Retinal pigment epithelial cell (primary cell): ENCODE measurements at regions not wholly inside any gene's neighbourhood (a gene's known extent, or its start where the extent isn't known, plus 50 kb on each side); places are given as distances from the start of the nearest gene placed in this dataset.
"Not testable (repeated sequence)": the region's sequence is repeated elsewhere in the genome, so short reads cannot be mapped to it uniquely, and the experiment has no call there.

Experiments used
- DNase-seq: peaks from one replicate; pipeline ENCODE4 v3.0.0-alpha.2; 2010; ENCODE audit warnings: low read depth
- H3K4me3 ChIP-seq: 2 replicates; pipeline ENCODE4 v1.5.1; 2011; ENCODE audit warnings: mild to moderate bottlenecking, low read length, control low read depth, moderate library complexity
- TF ChIP-seq, protein P1 (sequence below): conservative IDR thresholded peaks from 2 replicates; pipeline ENCODE4 v1.5.1; 2011; ENCODE audit warnings: low read depth, low read length, control low read depth, inconsistent platforms

DNA sequence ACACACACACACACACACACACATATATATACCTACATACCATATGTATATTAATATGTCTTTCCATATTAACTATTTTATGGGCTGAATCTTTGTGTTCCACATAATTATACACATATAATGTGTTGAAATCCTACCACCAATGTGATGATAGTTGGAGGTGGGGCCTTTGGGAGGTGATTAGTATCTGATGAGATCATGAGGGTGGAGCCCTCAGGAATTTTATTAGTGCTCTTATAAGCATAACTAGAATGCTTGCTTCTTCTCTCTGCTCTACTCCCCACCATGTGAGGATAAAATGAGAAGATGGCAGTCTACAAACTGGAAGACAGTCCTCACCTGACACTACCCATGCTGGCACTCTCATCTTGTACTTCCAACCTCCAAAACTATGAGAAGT lies 1193.5 kb upstream of the FLRT2 start:
- DNase-seq = no peak
- H3K4me3 ChIP-seq = no peak overlapping the region
- TF ChIP-seq, protein P1, sequence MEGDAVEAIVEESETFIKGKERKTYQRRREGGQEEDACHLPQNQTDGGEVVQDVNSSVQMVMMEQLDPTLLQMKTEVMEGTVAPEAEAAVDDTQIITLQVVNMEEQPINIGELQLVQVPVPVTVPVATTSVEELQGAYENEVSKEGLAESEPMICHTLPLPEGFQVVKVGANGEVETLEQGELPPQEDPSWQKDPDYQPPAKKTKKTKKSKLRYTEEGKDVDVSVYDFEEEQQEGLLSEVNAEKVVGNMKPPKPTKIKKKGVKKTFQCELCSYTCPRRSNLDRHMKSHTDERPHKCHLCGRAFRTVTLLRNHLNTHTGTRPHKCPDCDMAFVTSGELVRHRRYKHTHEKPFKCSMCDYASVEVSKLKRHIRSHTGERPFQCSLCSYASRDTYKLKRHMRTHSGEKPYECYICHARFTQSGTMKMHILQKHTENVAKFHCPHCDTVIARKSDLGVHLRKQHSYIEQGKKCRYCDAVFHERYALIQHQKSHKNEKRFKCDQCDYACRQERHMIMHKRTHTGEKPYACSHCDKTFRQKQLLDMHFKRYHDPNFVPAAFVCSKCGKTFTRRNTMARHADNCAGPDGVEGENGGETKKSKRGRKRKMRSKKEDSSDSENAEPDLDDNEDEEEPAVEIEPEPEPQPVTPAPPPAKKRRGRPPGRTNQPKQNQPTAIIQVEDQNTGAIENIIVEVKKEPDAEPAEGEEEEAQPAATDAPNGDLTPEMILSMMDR = no peak

DNA sequence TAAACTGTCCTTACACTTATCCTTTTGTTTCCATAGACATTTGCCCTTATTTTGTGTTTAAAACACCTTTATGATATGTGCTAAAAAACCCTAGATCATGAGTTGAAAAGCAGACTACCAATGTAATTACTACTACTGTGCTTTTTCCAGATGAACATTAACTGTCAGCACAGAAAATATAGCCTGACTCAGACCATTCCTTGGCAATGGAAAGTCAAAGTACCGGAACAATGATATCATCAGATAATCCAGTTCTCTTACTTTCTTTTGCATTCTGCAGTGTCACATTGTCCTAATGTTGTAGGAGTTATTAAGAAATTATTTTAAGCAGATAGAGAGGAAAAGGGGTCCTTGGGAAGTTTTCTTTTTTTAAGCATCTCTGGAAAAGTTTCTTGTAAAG lies 1189.0 kb upstream of the FLRT2 start:
- peak; percentile 44 for DNase-seq

DNA sequence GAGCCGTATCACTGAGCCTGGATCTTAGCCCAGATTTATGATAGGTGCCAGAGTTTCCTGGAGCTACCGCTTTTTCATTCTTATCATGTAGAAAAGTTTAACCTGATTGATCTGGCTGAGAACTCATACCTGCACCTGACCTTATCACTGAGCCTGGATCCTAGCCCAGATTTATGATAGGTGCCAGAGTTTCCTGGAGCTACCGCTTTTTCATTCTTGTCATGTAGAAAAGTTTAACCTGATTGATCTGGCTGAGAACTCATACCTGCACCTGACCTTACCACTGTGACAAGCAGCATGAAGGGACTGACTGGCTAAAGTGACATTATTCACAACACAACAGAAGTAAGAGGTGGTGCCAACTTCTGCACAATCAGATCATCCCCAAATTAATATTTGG lies 1188.1 kb upstream of the FLRT2 start:
- DNase-seq, H3K4me3 ChIP-seq: not testable (repeated sequence)

More for the DNA sequence above, 1189.0 kb upstream of the FLRT2 start:
- H3K4me3 ChIP-seq = no peak overlapping the region
- TF ChIP-seq, protein P1 = no peak

DNA sequence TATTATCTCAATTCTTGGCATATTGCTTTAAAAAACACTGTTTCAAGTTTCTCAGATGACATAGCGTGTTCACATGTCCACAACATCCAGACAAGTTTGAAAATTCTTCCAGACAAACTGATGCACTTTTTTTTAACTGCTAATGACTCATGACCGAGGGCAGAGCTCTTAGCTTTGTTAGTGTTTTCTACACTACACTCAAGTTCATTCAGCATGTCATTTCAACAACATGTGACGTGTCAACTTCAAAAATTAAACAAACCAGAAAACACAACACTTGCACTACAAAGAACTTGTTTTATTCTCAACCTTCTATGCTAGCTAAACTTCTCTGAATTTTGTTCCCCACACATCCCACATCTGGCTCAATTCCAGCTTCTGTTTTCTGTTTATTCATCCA lies 1186.3 kb upstream of the FLRT2 start:
- H3K4me3 ChIP-seq = no peak overlapping the region
- TF ChIP-seq, protein P1 = no peak
- DNase-seq = peak; percentile 75

DNA sequence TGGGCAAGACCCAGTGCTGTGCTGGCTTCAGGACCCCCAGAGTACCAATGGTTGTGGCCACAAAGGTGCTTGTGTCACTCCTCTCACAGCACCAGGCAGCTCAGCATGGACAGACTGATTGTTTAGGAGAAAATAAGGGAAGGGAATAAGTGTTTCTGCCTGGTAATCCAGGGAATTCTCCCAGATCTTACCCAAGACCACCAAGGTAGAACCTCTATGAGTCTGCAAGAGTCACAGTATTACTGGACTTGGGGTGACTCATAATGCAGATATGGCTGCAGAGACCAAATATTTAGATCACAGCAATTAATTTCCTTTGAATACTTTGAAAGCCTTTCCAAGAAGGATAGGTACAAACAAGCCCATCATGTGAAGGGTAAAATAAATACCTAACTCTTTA lies 1178.3 kb upstream of the FLRT2 start:
- DNase-seq = no peak
- TF ChIP-seq, protein P1 = no peak
- no peak overlapping the region for H3K4me3 ChIP-seq

DNA sequence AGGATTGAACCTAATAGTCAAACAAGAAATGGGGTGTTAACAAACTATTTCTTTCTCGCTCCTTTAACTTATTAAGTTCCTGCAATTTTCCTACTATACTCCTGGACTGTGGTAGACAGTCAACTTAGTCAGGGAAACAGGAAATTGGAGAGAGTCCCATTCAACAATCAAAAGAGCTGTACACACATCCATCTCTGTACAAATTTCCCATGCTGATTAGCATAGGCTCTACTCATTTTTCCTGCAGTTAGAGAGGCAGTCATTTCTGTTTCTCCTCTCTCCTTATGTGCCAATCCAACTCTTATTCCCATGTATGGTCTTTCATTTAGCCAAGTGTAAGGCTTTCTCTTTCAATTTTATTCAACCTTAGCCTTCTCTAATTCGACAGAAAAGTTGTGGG lies 1168.5 kb upstream of the FLRT2 start:
- H3K4me3 ChIP-seq = no peak overlapping the region
- DNase-seq = no peak
- TF ChIP-seq, protein P1 = no peak

DNA sequence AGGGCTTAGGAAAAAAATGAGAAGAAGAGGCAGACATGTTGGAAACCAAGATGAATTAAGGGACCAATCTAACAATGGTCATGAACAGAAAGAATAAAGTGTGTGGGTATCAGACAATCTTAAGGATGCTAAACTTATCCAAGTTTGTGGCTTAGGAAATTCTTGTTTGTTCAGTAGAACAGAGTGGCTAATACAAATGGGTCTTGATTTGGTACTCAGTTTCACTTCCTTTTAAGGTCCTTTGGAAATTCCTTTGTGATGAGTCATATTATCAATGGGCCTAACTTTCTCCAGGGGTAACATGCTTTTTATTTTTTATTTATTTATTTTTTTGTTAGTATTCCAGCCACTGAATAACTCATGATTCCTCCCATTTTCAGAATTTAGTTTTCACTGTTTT lies 1154.7 kb upstream of the FLRT2 start:
- no peak overlapping the region for H3K4me3 ChIP-seq
- DNase-seq = no peak
- TF ChIP-seq, protein P1 = no peak

DNA sequence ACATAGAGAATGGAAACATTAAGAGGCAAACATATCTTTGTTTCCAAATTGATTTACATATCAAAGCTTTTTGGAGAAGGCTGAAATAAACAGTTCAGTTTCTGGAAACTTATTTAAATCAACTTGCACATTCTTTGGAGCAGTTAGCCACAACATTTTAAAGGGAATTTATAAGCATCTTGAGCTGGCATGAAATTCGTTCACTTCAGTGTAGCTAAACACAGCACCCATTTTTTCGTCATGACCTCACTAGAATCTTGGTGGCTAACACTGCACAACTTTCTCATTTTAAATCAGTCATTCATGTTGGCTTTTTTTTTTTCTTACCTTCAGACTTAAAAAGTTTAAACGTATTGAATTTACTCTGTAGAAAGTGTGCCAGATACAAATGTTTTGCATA lies 1139.9 kb upstream of the FLRT2 start:
- DNase-seq = no peak
- H3K4me3 ChIP-seq = no peak overlapping the region

More for the DNA sequence above, 1139.9 kb upstream of the FLRT2 start:
- TF ChIP-seq, protein P1 = no peak
